GM18868 (cell line): ENCODE measurements at regions not wholly inside any gene's neighbourhood (a gene's known extent, or its start where the extent isn't known, plus 50 kb on each side); places are given as distances from the start of the nearest gene placed in this dataset.
"Not testable (repeated sequence)": the region's sequence is repeated elsewhere in the genome, so short reads cannot be mapped to it uniquely, and the experiment has no call there.

Experiments used
- ATAC-seq: cut with Tn5 transposase; IDR thresholded peaks from one replicate; pipeline ENCODE4 v1.9.1; 2021; ENCODE audit warnings: mild to moderate bottlenecking, moderate library complexity; ENCODE audit not compliant: unreplicated experiment

DNA sequence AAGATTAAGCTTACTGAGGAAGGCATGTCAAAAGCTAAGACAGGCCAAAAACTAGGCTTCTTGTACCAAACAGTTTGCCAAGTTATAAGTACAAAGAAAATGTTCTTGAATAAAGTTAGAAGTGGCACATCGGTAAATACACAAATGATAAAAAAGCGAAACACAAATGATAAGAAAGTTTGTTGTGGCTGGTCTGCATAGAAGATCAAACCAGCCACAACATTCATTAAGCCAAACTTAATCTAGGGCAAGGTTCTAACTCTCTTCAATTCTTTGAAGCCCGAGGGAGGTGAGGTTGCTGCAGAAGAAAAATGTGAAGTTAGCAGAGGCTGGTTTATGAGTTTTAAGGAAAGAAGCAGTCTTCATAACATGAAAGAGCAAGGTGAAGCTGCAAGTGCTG lies 1119.6 kb upstream of the FLRT2 start:
- ATAC-seq: no peak

DNA sequence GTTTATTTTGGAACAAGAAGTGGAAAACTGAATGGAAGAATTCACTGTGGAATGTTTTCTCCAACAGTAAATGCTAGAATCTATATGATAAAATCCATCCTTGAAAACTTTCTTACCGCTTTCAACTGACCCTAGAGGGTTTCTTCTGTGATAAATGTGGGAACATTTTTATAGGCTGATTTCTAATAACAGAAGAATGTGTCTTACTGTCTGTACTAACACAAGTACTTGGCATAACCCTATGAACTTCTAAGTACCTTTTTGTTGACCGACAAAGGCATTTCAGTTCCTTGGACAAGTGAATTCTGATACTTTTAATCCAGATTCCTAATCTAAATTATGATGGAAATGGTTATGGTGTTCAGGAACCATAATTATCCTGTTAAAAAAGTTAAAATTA lies 1109.7 kb upstream of the FLRT2 start:
- no peak for ATAC-seq

DNA sequence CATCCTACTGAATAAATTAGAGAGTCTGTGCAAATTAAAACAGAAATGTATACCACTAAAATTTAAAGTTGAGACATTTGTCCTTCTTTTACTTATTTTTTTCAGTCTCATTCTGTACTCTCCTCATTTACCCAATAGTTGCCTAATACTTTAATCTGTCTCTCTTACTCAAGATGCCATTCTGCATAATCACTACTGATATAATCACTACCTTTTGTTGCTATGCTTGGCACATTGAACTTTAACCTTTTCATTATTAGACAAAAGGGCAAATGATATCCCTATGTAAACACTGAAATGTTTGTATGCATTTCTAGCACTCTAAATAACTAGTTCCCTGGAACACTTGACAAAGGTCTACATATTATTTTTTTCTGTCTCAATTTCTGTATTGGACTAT lies 1108.3 kb upstream of the FLRT2 start:
- ATAC-seq: no peak

DNA sequence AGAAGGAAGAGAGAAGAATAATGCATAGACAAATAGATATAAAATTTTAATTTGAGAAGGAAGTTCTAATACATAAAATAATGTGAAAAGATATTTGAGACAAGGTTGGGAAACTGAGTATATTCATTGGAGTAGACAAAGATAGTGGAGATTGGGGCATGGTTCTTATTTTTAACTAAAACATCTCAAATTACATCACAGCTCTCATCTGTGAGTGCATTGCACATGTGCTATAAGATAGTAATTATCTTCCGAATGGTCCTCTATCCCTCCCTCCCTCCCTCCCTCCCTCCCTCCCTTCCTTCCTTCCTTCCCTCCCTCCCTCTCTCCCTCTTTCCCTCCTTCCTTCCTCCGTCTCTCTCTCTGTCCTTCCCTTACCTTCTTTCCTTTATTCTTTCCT lies 1104.0 kb upstream of the FLRT2 start:
- ATAC-seq: no peak

DNA sequence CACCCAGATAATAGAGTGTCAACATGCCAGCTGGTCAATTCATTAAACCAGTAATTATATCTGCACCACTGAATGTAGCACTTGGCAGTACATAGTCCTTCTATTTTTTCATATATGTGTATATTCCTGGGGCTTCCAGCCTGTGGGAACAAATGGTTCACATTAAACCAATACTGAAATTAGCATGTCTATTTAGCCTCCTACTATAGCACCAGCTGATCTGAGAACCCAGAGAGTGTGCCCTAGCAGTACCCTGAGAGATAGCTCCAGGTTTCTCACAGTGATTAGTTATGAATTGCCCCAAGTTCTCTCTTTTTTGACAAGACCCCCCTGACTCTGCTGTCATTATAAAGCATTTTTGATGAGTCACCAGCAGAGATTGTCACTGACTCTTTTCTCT lies 1097.3 kb upstream of the FLRT2 start:
- no peak for ATAC-seq

DNA sequence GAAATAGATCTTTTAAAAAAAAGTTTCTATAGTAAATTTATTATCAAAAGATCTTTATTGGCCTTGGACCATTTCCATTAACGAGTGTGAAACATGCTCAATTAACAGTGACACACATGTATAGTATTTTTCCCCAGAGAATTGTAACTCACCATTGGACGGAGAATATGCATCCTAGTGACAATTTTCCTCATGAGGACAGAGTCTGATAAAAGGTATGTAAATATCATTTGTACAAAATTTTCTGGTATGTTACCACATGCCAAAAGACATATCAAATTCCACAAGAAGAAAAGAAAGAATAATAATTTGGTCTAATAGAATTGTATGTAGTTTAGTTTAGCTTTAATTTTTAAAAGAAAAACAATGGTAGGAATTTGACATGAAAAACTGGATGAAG lies 1096.0 kb upstream of the FLRT2 start:
- ATAC-seq: no peak

DNA sequence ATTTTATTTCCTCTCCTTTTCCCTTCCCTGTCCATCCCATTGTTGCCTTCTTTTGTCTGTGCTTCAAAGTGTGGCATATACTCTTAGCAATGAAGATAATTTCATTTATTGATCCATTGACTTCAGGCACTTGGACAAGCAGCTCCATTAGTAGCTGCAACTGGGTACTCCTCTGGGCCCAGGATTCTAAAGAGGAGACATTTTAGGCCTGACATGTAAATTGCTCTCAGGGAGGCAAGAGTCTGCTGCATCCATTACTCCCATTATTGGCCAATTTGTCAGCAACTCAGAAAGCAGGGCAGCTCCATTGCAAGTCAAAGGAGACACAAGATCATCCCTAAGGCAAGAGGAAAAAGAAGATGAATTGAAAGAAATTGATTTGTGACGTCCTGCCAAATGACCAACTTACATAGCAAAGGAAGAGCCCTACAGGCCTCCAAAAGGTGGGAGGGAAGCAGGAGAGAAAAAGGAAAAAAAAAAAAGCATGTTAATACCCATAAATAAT lies 1094.1 kb upstream of the FLRT2 start:
- ATAC-seq: no peak

DNA sequence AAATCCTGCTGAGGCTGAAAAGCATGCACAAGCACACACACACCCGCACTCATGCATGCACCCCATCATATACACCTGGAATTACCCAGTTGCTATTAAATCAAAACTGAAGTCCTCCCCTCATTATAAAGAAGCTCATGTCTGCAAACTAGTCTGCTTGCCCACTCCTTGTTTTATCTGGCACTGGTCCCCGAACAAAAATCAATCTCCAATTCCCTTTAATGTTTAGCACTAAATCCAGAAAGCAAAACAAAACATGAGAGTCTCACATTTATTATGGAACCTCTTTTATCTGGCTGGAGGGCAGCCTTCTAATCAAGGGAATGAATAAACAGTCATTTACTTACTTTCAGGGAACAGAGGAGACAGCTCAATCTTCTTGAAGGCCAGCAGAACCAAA lies 1093.4 kb upstream of the FLRT2 start:
- ATAC-seq: no peak

DNA sequence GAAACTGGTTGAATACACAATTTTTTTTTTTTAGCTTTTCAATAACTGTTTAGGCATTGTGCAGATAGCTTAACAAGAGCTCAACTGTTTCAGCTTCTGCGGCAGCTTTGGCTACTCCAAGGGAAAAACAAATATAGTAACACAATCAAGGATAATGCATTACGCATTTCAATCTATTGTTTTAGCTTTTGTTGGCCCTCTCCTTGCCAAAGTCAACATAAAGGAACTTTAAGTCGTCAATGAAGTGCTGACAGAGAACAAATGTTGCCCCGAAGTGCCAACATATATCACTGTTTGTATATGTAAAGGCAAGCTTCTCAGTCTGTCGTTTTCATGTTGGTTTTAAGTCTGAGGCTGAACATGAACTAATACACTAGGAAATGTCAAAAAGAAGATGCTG lies 1087.4 kb upstream of the FLRT2 start:
- no peak for ATAC-seq

DNA sequence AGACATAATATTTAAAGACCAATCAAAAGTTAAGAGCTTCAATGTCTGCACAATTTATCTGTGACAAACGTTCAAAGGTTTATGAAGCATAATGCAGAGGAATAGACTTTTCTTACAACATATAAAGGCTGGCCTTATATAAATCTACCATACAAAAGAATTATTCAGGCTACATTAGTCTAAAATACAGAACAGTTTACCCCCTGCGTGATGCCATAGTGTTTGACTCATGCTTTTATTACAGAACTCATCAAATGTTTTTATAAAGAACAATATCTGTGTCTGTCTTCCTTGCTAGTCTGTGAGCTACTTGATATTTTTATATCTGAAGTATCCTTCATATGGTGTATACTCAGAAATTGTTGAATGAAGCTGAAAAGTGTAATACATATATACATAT lies 1084.5 kb upstream of the FLRT2 start:
- ATAC-seq: no peak

DNA sequence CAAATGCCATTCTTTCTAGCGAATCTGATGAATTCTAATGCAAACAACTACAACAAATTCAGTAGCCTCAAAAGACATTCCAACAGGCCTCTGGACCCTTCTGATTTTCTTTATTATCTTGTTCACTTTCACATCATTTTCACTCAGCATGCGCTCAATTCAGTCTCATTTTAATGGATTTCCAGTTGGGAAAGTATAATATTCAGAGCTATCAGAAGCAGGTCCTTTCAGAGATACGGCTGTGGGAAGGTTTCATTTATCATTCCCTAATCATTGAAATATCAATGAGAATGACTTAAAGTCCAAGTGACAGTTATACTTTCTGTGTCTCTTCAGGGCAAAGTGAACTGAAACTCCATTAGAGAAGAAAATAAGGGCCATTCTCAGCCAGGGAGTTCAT lies 1083.7 kb upstream of the FLRT2 start:
- ATAC-seq: no peak

DNA sequence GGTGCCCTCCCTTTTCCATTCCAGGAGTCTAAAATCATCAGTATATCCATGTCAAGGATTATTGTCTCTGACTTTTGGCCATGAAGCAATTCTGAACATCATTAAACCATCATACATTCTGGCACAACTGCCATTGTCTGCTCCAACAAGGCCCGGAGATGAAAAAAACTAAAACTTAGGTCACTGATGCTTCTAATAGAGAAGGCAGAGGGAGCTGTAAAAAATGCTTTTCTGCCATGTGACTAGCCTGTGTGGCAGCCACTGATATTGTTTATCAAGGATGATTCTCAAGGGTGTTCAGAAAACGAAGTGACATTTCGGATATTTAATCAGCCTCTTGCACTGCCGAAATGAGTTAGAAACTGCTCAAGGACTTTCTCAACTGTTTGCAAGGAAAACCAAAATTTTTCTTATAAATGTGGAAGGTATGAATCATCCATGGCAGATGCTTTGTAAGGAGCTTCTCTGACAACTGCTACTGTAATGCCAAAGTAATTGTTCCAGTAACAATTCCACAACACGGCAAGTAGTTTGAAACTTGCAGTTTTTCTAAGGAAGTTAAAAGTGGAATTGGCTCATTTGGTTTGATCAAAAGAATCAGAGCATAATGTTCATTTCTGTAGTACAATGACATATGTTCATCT lies 1076.5 kb upstream of the FLRT2 start:
- no peak for ATAC-seq

DNA sequence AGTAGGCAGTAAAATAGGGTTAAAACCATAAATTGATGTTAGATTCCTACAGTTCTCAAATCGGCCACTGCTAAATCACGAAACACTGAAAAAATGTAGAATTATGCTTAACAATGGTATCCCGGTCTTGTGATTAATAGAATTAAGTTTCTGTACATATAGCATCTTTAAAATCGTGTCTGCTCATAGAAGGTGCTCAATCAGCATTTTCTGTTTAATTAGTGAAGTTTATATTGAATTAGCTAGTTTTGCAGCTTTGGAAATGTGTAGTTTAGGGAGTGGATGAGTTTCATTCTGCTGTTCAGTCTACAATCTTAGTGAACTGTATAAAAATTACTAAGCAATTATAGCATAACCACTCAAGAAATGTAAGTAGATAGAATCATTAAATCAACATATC lies 1075.8 kb upstream of the FLRT2 start:
- ATAC-seq: no peak

DNA sequence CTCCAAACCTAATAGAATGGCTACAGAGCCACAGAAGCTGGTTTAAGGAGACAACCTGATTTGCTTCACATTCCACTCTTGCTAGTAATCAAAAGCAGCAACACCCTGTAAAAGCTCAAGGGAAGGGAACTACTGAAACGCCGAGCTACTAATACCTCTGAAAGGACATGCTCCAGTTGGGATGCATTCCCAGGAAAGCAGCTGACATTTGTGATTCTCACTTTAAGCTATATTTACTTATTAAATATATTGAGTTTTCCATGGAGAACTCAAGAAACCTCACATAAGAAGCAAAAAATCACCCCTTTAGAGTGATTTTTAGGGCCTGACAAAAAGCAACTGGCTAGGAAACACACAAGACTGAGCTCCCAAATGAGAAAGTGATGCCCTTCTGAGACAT lies 1073.0 kb upstream of the FLRT2 start:
- ATAC-seq: no peak

DNA sequence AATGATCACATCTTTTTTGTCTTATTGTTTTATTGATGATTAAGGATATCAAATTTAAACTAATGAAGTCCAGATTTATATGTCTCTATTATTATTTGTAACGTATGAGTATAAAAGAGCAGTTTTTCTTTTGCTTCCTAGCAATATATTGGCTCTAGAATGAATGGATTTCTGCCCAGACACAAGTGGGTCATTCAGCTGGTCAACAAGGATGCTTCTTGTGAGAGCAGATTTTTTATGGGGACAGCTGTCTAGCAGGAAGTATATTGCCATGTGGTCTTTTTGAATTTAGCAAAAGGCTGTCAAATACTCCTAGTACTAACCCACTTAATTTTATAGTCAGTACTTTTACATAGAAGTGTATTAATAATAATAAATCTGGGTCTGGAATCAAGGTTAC lies 1071.1 kb upstream of the FLRT2 start:
- ATAC-seq: no peak

DNA sequence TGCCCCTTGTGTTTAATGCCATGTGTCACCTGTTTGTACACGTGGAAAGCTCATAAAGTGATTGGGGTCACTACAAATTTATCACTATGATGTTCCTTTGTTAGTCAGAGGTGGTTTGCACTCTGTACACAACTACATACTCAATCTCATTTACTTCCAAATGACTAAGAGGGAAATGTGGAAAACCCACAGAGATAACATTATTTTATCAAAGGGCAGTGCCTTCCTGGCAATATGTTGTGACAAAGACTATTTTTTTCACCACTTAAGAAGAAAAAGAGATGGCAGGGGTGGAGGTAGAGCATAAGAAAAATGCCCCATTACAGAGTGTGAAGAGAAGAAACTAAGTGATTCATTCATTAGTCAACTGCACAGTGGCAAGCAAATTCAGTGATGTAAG lies 1064.1 kb upstream of the FLRT2 start:
- no peak for ATAC-seq

DNA sequence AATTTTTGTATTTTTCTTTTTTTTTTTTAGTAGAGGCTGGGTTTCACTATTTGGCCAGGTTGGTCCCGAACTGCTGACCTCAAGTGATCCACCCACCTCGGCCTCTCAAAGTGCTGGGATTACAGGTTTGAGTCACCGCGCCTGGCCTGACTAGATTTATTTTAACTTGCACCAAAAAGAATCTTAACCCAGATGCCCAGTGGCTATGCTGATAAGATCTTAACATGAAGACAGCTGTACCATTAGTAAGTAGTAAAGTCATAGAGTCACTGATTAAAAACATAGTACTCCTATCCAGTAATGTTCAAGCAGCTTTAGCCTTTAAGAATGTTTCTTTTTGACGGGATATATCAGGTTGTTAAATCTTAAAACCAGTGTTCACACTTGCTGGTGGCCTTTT lies 1061.8 kb upstream of the FLRT2 start:
- ATAC-seq: no peak

DNA sequence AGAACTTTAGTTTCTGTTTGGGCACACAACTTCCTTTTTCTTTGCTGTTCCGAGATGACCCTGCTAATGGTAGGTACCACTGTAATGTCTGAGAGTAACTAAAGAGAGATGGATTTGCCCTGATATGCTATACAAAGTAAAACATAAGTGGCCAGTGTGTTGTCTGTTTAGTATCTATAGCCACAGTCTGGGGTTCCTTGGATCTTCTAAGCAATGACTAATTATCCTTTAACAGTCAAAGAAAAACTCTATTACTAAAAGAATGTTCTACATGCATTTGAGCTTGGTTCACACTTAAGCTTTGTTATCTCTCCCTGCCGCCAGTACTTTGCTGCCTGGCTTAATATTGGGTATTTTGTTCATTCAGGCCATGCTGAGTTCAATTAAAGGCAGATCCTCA lies 1051.9 kb upstream of the FLRT2 start:
- ATAC-seq: no peak

DNA sequence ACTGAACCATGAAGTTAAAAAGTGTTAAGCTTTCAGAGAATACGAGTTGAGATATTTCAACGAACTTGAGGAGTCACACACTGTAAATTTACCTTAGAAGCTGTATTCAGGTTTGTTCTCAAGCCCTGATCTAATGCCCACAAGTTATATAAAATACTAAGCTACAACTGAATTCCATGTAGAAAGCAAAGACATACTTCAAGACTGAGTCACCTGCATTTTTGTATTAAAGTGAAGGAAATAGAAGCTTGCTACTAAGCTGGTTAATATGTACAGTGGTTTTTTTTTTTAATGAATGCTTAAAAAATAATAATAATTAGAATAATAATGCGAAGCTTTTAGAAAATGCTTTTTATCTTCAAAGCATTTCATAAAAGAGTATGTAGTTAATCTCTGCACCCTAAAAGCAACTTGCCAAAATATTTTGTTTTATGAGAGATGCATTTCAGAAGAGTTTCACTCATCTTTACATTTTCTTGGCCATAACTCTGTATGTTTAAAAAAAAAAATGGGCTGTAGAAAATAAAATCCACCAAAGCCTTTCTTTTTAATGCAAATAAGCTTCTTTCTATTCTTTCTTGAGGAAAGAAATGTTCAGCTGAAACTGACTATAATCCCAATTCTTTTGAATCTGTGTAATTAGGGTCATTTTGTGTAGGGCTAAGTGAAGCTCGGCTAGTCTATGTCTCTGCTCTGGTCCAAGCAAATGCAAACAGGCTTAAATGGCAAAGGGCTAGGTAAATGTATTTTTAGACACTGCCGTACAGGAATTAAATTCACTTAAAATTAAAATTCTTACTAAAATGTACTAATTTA lies 1047.5 kb upstream of the FLRT2 start:
- ATAC-seq: no peak

DNA sequence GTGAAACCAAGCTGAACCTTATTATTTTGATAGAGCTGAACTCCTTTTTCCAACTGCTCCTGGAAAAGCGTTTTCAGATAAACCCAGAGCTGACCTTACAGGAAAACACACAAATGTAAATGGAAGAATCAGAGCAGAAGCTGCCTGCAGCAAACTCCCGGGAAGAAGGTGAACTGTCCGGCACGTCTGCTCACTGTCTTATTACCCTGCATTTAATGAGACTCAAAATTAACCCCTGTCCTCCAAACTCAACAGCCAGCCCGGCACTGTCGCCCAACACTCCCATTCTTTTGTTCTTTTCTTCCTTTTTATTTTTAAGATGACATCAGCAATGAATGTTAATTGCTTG lies 1046.9 kb upstream of the FLRT2 start:
- ATAC-seq: no peak

DNA sequence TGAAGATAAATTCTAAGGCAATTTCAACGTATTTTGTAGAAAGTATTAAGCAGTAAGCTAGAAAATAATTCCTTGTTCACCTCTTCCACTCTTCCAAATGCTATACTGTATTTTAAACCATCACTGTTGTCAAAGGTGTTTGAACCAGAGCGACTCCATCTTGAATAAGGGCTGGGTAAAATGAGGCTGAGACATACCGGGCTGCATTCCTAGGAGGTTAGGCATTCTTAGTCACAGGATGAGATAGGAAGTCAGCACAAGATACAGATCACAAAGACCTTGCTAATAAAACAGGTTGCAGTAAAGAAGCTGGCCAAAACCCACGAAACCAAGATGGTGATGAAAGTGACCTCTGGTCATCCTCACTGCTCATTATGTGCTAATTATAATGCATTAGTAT lies 1045.7 kb upstream of the FLRT2 start:
- ATAC-seq: not testable (repeated sequence)

DNA sequence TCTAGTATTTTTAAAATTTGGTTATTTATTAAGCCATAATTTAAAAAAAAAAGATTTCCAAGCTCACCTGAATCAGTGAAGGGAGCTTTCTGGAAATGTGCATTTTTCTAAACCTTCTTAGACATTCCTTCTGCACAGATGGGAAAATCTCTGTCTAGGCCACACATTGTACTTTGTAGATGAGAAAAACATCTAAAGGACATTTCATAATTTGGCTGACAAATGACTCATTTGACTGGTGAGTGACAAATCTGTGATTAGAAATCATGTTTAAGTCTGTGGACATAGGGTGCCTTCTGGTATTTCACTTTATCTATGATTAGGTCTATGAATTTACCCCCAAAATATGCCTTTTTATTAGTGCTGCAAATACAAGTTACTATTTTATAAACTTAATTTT lies 1044.9 kb upstream of the FLRT2 start:
- ATAC-seq: no peak

DNA sequence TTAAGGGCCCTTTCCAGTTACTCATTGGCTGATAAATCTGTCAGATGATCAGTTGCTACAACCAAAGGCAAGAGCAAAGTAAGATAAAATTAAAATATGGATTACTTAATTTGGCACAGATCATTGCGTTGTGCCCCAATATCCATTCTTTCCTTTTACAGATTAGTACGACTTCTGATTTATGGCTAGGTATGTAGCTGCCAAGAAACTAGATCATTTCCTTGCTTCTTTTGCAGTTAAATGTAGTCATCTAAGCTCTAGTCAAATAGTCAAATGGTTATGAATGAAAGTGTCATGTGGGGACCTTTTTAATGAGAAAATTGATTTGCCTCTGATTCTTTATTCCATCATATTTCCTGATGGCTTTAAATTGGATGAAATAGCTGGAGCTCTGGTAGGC lies 1039.9 kb upstream of the FLRT2 start:
- ATAC-seq: no peak
